SU-DHL-6 (cell line): ENCODE measurements at regions not wholly inside any gene's neighbourhood (a gene's known extent, or its start where the extent isn't known, plus 50 kb on each side); places are given as distances from the start of the nearest gene placed in this dataset.

Source experiments
- EZH2phosphoT487 ChIP-seq: fragments of 200-600 bp; sonication (generic), shearing (Covaris generic); conservative IDR thresholded peaks from 2 replicates; pipeline ENCODE4 v1.6.1; 2018; ENCODE audit warnings: mild to moderate bottlenecking, antibody characterized with exemption, low read length, moderate library complexity, mixed read lengths
- TF ChIP-seq, protein P1 (sequence below): fragments of 200-600 bp; sonication (generic); IDR thresholded peaks from one replicate; pipeline ENCODE4 v1.5.1; 2017; ENCODE audit warnings: antibody characterized with exemption, mild to moderate bottlenecking, low read length, moderate library complexity; ENCODE audit not compliant: insufficient read depth, poor library complexity, severe bottlenecking

DNA sequence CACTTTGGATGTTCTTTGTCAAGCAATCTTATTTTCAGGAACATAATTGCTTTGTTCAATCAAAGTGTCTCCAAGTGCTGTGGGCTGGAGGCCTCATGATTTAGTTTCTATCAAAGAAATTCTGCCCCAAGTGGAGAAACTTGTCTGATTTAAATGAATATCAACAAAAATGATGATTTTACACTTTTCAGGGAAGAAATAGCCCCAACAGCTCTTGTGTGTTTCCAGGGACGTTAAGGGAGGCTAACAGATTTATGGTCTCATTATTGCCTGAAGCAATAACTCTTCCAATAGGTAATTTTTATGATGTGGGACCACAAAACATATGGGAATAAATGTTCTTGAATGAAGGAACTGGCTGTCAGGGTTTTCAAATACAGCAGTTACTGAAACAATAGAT lies 699.1 kb downstream of the FAM181B start:
- TF ChIP-seq, protein P1, sequence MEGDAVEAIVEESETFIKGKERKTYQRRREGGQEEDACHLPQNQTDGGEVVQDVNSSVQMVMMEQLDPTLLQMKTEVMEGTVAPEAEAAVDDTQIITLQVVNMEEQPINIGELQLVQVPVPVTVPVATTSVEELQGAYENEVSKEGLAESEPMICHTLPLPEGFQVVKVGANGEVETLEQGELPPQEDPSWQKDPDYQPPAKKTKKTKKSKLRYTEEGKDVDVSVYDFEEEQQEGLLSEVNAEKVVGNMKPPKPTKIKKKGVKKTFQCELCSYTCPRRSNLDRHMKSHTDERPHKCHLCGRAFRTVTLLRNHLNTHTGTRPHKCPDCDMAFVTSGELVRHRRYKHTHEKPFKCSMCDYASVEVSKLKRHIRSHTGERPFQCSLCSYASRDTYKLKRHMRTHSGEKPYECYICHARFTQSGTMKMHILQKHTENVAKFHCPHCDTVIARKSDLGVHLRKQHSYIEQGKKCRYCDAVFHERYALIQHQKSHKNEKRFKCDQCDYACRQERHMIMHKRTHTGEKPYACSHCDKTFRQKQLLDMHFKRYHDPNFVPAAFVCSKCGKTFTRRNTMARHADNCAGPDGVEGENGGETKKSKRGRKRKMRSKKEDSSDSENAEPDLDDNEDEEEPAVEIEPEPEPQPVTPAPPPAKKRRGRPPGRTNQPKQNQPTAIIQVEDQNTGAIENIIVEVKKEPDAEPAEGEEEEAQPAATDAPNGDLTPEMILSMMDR = no peak
- TF ChIP-seq EZH2phosphoT487 = no peak
